Endothelial cell of umbilical vein (primary cell): ENCODE measurements at regions not wholly inside any gene's neighbourhood (a gene's known extent, or its start where the extent isn't known, plus 50 kb on each side); places are given as distances from the start of the nearest gene placed in this dataset.

Experiments used
- BruUV-seq: library from RNA; stranded (reverse); fragments of 400-500 nt; replicated peaks from 2 replicates; lab custom pipeline; 2021; lab: Mats Ljungman, UMichigan
- CTCF ChIA-PET: fragments of 300-600, 350-600 bp; sonication (Branson Sonifier 250); formaldehyde crosslinking; loops from one replicate; lab custom pipeline; 2021; ENCODE audit warnings: antibody characterized with exemption, inconsistent platforms; lab: Charles Lee
- POLR2A ChIA-PET: fragments of 300-600, 350-600 bp; sonication (Branson Sonifier 250); formaldehyde crosslinking; loops from one replicate; lab custom pipeline; 2021; ENCODE audit warnings: antibody characterized with exemption, inconsistent platforms; lab: Charles Lee
- DNase-seq: peaks from one replicate; pipeline ENCODE4 v3.0.0-alpha.2; 2011; ENCODE audit warnings: low read depth, low spot score
- FAIRE-seq: peaks from 2 replicates; lab custom pipeline; 2011; peaks lifted over from hg19 to GRCh38; lab: Jason Lieb, UNC
- H2AFZ ChIP-seq: 2 replicates; pipeline ENCODE4 v1.6.0; 2012; ENCODE audit warnings: low read depth, low read length, control low read depth, inconsistent platforms
- H3K27ac ChIP-seq: 2 replicates; pipeline ENCODE4 v1.5.1; 2011; ENCODE audit warnings: low read depth, mild to moderate bottlenecking, control low read depth, low read length, moderate library complexity; ENCODE audit not compliant: insufficient read depth
- H3K27me3 ChIP-seq, 2 experiments: 2 replicates each; pipeline versions ENCODE4 v1.6.0 to v1.6.1; 2011; ENCODE audit warnings: low read length in 2 of 2, mixed read lengths in 1 of 2; ENCODE audit not compliant: control insufficient read depth in 2 of 2, insufficient read depth in 2 of 2
- H3K36me3 ChIP-seq, 2 experiments: 2 replicates in 1 of 2; 3 replicates in 1 of 2; pipeline ENCODE4 v1.5.1; 2011; ENCODE audit warnings: low read length in 2 of 2, mild to moderate bottlenecking in 1 of 2, moderate library complexity in 1 of 2; ENCODE audit not compliant: control insufficient read depth in 2 of 2, insufficient read depth in 2 of 2; ENCODE audit errors: extremely low read depth in 1 of 2
- H3K4me1 ChIP-seq: 3 replicates; pipeline ENCODE4 v1.5.1; 2011; ENCODE audit warnings: mild to moderate bottlenecking, low read length; ENCODE audit not compliant: control insufficient read depth, insufficient read depth; ENCODE audit errors: extremely low read depth
- H3K4me2 ChIP-seq: 2 replicates; pipeline ENCODE4 v1.6.1; 2011; ENCODE audit warnings: low read length, control low read depth, mixed read lengths; ENCODE audit not compliant: insufficient read depth
- H3K4me3 ChIP-seq, 3 experiments: fragments of 200-600 bp in 1 of 3; sonication (generic), shearing (Covaris generic) in 1 of 3; replicated peaks in 1 of 3; 2 replicates each; pipeline ENCODE4 v1.5.1; 2011 to 2016; ENCODE audit warnings: control low read depth in 3 of 3, low read length in 3 of 3, mild to moderate bottlenecking in 2 of 3, inconsistent platforms in 1 of 3, low read depth in 1 of 3, moderate library complexity in 1 of 3; ENCODE audit not compliant: insufficient read depth in 1 of 3
- H3K79me2 ChIP-seq: 2 replicates; pipeline ENCODE4 v1.6.0; 2012; ENCODE audit warnings: low read length, inconsistent platforms; ENCODE audit not compliant: control insufficient read depth, insufficient read depth
- H3K9ac ChIP-seq: replicated peaks from 2 replicates; pipeline ENCODE3; 2011; ENCODE audit warnings: low read length, control low read depth; ENCODE audit not compliant: insufficient read depth; ENCODE audit errors: extremely low read depth
- H3K9me1 ChIP-seq: replicated peaks from 3 replicates; pipeline ENCODE4 v1.6.0; 2011; ENCODE audit warnings: mild to moderate bottlenecking, low read length; ENCODE audit not compliant: control insufficient read depth, insufficient read depth; ENCODE audit errors: extremely low read depth
- H3K9me3 ChIP-seq: replicated peaks from 2 replicates; pipeline ENCODE4 v1.5.1; 2012; ENCODE audit warnings: low read length, inconsistent platforms; ENCODE audit not compliant: control insufficient read depth, insufficient read depth
- H4K20me1 ChIP-seq: replicated peaks from 2 replicates; pipeline ENCODE3; 2011; ENCODE audit warnings: mild to moderate bottlenecking, low read length; ENCODE audit not compliant: control insufficient read depth, insufficient read depth; ENCODE audit errors: extremely low read depth
- CTCF ChIP-seq, 2 donors: IDR thresholded peaks; 1 replicate in 1 of 2; 2 replicates in 1 of 2; pipeline ENCODE4 v1.5.1; 2011; ENCODE audit warnings: low read length in 2 of 2, mild to moderate bottlenecking in 2 of 2, moderate library complexity in 2 of 2, control low read depth in 1 of 2, inconsistent platforms in 1 of 2, low read depth in 1 of 2; ENCODE audit not compliant: insufficient read depth in 1 of 2; ENCODE audit errors: extremely low read depth in 1 of 2
- EZH2 ChIP-seq: IDR thresholded peaks from 2 replicates; pipeline ENCODE4 v1.6.1; 2012; ENCODE audit warnings: borderline replicate concordance, low read depth, mild to moderate bottlenecking, moderate library complexity, low read length, inconsistent platforms; ENCODE audit not compliant: severe bottlenecking
- FOS ChIP-seq: IDR thresholded peaks from 2 replicates; pipeline ENCODE4 v1.6.1; 2011; ENCODE audit warnings: mild to moderate bottlenecking, low read length, moderate library complexity, borderline replicate concordance; ENCODE audit not compliant: insufficient read depth
- GATA2 ChIP-seq: IDR thresholded peaks from 2 replicates; pipeline ENCODE4 v1.7.0; 2011; ENCODE audit warnings: low read depth, mild to moderate bottlenecking, moderate library complexity, mixed read lengths, low read length; ENCODE audit not compliant: insufficient read length, insufficient read depth
- JUN ChIP-seq: IDR thresholded peaks from 2 replicates; pipeline ENCODE4 v1.6.1; 2011; ENCODE audit warnings: borderline replicate concordance, low read depth; ENCODE audit not compliant: insufficient read length, insufficient read depth
- MAX ChIP-seq: IDR thresholded peaks from 2 replicates; pipeline ENCODE4 v1.6.1; 2011; ENCODE audit not compliant: insufficient read depth, insufficient read length
- MYC ChIP-seq: IDR thresholded peaks from one replicate; pipeline ENCODE4 v1.6.1; 2011; ENCODE audit warnings: mild to moderate bottlenecking, low read depth, low read length
- POLR2A ChIP-seq: IDR thresholded peaks from 2 replicates; pipeline ENCODE4 v1.6.1; 2012; ENCODE audit warnings: low read depth, mild to moderate bottlenecking, control low read depth, low read length
- POLR2AphosphoS5 ChIP-seq: IDR thresholded peaks from 2 replicates; pipeline ENCODE4 v1.6.1; 2012; ENCODE audit warnings: low read depth, mild to moderate bottlenecking, control low read depth, low read length, moderate library complexity; ENCODE audit not compliant: insufficient read depth
- dilution Hi-C: fragments of 300-500 bp; cut with MboI; formaldehyde crosslinking; loops from one replicate; pipeline ENCODE4 v1.15.0; 2019; ENCODE audit warnings: low sequenced_read_pairs; ENCODE audit not compliant: extremely low pct_ligation_motif_present
- intact Hi-C: fragments of 100-400 bp; cut with micrococcal nuclease; formaldehyde crosslinking; loops from one replicate; pipeline ENCODE4 v1.10.0; 2022

GRCh38 chr5:2906302-2907090, 155.0 kb upstream of the IRX2 start:
- intact Hi-C loops, result no loop called here
- peaks cover 3% of the 10 kb centered on the region for H3K9me3 ChIP-seq

More at GRCh38 chr5:2906302-2907090, 155.0 kb upstream of the IRX2 start:
- Histone ChIP-seq H3K4me3 (no peak overlapping the region), H3K27ac (no peak overlapping the region), H3K9me1 (no peaks in the 10 kb centered on the region), H3K4me1 (no peaks in the 10 kb centered on the region), H3K36me3 (no peaks in the 10 kb centered on the region), H2AFZ (no peak overlapping the region), H3K9ac (no peak overlapping the region), H3K4me2 (no peak overlapping the region), H3K79me2 (no peaks in the 10 kb centered on the region), H4K20me1 (no peaks in the 10 kb centered on the region), H3K27me3 (no peaks in the 10 kb centered on the region)
- CTCF ChIA-PET, result no interaction called here
- DNase-seq (no peak), FAIRE-seq (no peak)
- dilution Hi-C loops, result no loop called here
- TF ChIP-seq CTCF (IDR thresholded peaks at IDR 0.05; ENCODE audit: extremely low read depth in 1 of 2, insufficient read depth in 1 of 2, low read depth in 1 of 2, low read length in 2 of 2) (no peak), POLR2A (no peak), MYC (no peak), FOS (no peak), EZH2 (no peak), POLR2AphosphoS5 (no peak), GATA2 (no peak), JUN (no peak), MAX (no peak)
- POLR2A ChIA-PET, result no interaction called here
- no TSS peak for BruUV-seq
